GM21717 (cell line): ENCODE measurements at regions not wholly inside any gene's neighbourhood (a gene's known extent, or its start where the extent isn't known, plus 50 kb on each side); places are given as distances from the start of the nearest gene placed in this dataset.

ENCODE experiments used
- ATAC-seq: cut with Tn5 transposase; IDR thresholded peaks from one replicate; pipeline ENCODE4 v1.9.1; 2021; ENCODE audit warnings: mild to moderate bottlenecking, moderate library complexity; ENCODE audit not compliant: unreplicated experiment

GRCh38 chr11:121946514-121946913, 169.5 kb downstream of the BLID start:
- ATAC-seq = no peak

- no peak for ATAC-seq
Measured at GRCh38 chr11:121944556-121945230, 171.3 kb downstream of the BLID start.

GRCh38 chr11:121938076-121938475, 177.9 kb downstream of the BLID start:
- ATAC-seq = no peak

- no peak for ATAC-seq
Measured at GRCh38 chr11:121936781-121937447, 179.1 kb downstream of the BLID start.

GRCh38 chr11:121936370-121936769, 179.6 kb downstream of the BLID start:
- ATAC-seq = no peak

GRCh38 chr11:121933694-121934093, 182.3 kb downstream of the BLID start:
- ATAC-seq = no peak

- no peak for ATAC-seq
Measured at GRCh38 chr11:121933294-121933693, 182.7 kb downstream of the BLID start.

GRCh38 chr11:121932646-121933185, 183.3 kb downstream of the BLID start:
- no peak for ATAC-seq

GRCh38 chr11:121931748-121932352, 184.2 kb downstream of the BLID start:
- ATAC-seq = no peak

GRCh38 chr11:121931121-121931520, 184.9 kb downstream of the BLID start:
- ATAC-seq = no peak

- peak; percentile 54 for ATAC-seq
Measured at GRCh38 chr11:121930004-121930965, 185.7 kb downstream of the BLID start.

GRCh38 chr11:121929581-121929980, 186.4 kb downstream of the BLID start:
- ATAC-seq = no peak

- no peak for ATAC-seq
Measured at GRCh38 chr11:121928597-121929580, 187.1 kb downstream of the BLID start.

- no peak for ATAC-seq
Measured at GRCh38 chr11:121927789-121928188, 188.2 kb downstream of the BLID start.

- ATAC-seq = no peak
Measured at GRCh38 chr11:121927097-121927785, 188.8 kb downstream of the BLID start.

- ATAC-seq = no peak
Measured at GRCh38 chr11:121924191-121924590, 191.8 kb downstream of the BLID start.

- no peak for ATAC-seq
Measured at GRCh38 chr11:121917482-121917881, 198.5 kb downstream of the BLID start.

GRCh38 chr11:121914508-121915059, 201.4 kb downstream of the BLID start:
- ATAC-seq = no peak

GRCh38 chr11:121909596-121909995, 206.4 kb downstream of the BLID start:
- no peak for ATAC-seq
